Activated CD4-positive, alpha-beta T cell treated with anti-CD3 and anti-CD28 coated beads for 4 hours (primary cell): ENCODE measurements at regions not wholly inside any gene's neighbourhood (a gene's known extent, or its start where the extent isn't known, plus 50 kb on each side); places are given as distances from the start of the nearest gene placed in this dataset.
"Not testable (repeated sequence)": the region's sequence is repeated elsewhere in the genome, so short reads cannot be mapped to it uniquely, and the experiment has no call there.

Experiments
- DNase-seq, 2 donors: peaks; one replicate each; pipeline ENCODE4 v3.0.0-alpha.2; 2020

- no peak for DNase-seq
These were observed 86.7 kb downstream of the IRX5 start for GRCh38 chr16:55017321-55017720.

- no peak for DNase-seq
These were observed 88.2 kb downstream of the IRX5 start for GRCh38 chr16:55018881-55019280.

- DNase-seq: no peak
These were observed 88.9 kb downstream of the IRX5 start for GRCh38 chr16:55019419-55020131.

- DNase-seq: no peak
These were observed 91.2 kb downstream of the IRX5 start for GRCh38 chr16:55021595-55022475.

- not testable (repeated sequence) for DNase-seq
These were observed 96.6 kb downstream of the IRX5 start for GRCh38 chr16:55027260-55027659.

GRCh38 chr16:55029509-55029908, 98.8 kb downstream of the IRX5 start:
- DNase-seq: no peak

GRCh38 chr16:55030944-55031343, 100.3 kb downstream of the IRX5 start:
- DNase-seq: no peak

GRCh38 chr16:55031481-55031880, 100.8 kb downstream of the IRX5 start:
- DNase-seq: no peak

- no peak for DNase-seq
These were observed 102.8 kb downstream of the IRX5 start for GRCh38 chr16:55033225-55034156.

- no peak for DNase-seq
These were observed 104.4 kb downstream of the IRX5 start for GRCh38 chr16:55035029-55035428.

GRCh38 chr16:55035956-55036355, 105.3 kb downstream of the IRX5 start:
- no peak for DNase-seq

GRCh38 chr16:55036371-55036821, 105.7 kb downstream of the IRX5 start:
- no peak for DNase-seq

- DNase-seq: no peak
These were observed 106.4 kb downstream of the IRX5 start for GRCh38 chr16:55037046-55037445.

- DNase-seq: no peak
These were observed 107.3 kb downstream of the IRX5 start for GRCh38 chr16:55037966-55038365.

GRCh38 chr16:55039042-55039441, 108.4 kb downstream of the IRX5 start:
- DNase-seq: no peak

GRCh38 chr16:55039511-55039910, 108.8 kb downstream of the IRX5 start:
- DNase-seq: no peak

GRCh38 chr16:55039931-55040330, 109.3 kb downstream of the IRX5 start:
- no peak for DNase-seq

GRCh38 chr16:55040366-55041086, 109.9 kb downstream of the IRX5 start:
- no peak for DNase-seq

- DNase-seq: no peak
These were observed 111.0 kb downstream of the IRX5 start for GRCh38 chr16:55041540-55042234.

GRCh38 chr16:55042556-55043432, 112.1 kb downstream of the IRX5 start:
- no peak for DNase-seq

- DNase-seq: no peak
These were observed 112.8 kb downstream of the IRX5 start for GRCh38 chr16:55043499-55043898.
